NCI-H2196 treated with DMSO at 0.1 percent for 48 hours (cell line): ENCODE measurements at regions not wholly inside any gene's neighbourhood (a gene's known extent, or its start where the extent isn't known, plus 50 kb on each side); places are given as distances from the start of the nearest gene placed in this dataset.

ENCODE experiments used
- DNase-seq: peaks from one replicate; lab custom pipeline; 2025; ENCODE audit not compliant: unreplicated experiment; lab: John Stamatoyannopoulos, UW

DNA sequence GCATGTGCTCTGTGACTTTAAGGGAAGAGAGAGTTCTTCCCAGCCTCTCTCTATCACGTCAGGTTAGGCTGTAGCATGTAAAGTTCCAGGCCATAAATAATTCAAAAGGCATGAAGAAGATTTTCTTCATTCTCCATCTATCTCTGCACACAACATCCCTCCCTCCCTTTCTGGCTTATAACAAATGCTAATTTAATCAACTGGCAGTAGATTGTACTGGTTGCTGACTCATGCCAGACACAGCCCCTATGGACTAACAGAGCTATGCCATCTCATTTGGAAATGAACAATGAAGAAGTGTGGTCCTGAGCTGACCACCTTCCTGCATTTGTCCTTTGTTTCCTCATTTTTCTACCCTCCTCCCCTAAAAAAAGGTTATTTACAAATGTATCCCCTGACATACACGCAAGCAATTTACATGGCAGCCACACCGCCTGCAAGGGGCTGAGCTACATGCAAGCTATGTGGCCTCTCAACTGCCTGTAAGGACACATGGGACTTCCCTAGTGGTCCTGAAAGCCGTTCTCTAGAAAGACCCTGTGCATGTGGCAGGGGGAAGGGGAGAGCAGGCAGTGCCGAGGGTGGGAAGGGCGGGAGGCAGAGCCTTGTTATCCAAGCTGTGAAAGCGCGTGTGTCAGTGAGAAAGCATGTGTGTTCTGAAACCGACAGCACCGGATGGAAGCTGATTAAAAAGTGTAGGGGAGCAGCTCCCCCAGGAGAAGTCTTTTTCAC is 90.9 kb upstream of the KLF7 start:
- DNase-seq = no peak

DNA sequence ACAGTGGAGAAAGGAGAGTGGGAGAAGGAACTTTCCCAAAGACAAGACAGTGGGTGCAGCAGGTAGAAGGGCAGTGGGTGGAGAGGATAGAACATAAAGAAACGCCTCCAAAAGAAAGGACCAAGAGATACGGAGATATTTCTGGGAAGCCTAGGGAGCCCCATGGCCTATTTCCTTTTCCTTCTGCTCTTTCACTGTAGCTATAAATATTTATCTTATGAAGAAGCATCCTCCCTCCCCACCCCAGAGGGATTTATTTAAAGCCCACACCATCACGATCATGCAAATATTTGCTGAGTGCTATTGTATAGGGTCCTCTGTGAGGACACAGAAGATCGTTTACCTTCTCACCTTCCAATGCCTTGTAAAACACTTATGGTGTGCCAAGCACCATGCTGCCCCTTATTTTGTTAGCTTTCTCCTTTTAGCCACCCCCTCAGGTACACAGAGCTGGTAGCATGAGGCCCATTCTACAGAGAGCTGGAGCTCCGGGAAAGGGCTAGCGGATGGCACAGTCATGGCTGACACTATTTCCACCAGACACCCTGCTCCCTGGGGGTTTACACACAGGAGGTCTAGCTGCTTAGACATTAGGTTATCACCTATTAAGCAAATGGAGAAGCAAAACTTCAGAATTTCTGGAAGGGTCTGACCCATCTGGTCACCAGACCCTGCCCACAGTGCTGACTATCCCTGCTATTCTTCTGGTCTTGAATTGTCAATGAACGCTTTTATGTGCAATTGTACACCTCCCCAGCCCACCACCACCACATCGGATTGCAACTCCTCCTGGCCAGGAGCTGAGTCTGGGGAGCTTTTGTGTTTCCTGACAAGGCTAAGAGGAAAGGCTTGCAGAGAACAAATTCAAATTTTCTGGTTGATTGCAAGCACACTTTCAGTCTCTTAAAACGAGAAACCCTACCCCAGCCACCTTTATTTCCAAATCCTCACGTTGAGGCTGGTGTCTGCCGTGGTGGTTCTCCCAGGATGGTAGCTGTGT is 91.8 kb upstream of the KLF7 start:
- no peak for DNase-seq

DNA sequence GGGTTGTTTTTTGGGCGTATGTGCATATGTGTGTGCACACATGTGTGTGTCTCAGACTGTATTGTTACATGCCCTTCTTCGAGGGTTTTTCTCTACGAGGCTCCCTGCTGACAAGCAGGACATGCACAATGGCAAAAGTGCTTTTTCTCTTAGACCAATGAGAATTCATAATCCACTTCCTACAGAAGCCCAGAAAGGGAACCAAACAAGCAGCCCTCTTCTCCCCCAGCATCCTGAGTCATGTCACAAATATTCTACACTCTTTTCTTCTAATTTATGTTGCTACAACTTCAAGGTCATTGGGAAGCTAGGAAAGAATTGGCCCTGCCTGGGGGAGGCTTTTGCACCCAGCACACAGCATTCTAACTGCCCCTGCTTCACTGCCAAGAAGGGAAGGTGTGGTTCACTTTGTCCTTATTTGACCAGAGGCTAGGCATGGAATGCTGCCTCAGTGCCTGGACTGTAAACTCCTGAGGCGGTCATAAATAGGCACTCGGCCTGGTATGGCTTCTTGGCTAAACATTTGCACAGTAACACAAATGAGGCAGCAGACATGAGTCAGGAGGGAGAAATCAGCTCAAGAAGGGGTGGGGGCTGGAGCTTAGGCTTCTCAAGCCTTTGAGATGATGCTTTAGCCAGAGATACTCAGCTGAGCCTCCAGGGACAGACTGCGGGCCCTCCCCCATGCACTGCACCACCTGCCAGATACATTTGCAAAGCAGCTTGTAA is 92.7 kb upstream of the KLF7 start:
- peak; percentile 57 for DNase-seq

DNA sequence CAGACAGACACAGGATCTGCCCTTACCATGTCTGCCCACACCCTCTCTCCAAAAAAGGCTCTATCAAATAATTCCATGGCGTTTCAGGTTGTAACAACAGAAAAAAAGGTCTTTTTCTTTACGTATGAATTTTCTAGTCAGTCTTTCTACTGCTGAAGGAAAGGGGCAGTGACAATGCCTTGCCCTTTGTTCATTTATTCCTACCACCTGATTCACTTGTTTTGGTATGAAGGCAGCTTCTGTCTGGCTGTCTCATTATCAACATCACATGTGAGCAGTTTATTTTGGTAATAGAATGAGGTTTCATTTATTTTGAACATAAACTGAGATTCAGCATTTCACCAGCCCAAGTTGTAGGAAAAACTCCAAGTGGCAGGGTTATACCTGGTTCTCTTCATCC is 94.3 kb upstream of the KLF7 start:
- DNase-seq = no peak

DNA sequence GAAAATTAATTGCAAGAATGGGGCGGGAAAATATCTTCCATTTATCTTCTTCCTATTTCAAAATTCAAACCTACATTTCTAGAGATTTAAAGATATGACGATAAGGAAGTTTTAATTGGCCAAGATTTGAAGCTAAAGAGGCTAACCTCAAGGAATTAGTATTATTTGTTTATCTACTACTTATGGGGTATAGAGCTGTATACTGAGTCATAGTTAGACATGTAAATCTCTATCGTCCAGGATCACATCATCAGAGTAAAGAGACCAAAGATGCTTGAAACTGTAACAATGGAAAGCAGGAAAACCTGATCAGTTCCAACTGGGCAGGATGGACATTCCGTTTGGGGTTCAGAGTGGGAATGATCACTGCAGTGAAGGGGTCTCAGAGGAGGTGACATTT is 95.2 kb upstream of the KLF7 start:
- no peak for DNase-seq

DNA sequence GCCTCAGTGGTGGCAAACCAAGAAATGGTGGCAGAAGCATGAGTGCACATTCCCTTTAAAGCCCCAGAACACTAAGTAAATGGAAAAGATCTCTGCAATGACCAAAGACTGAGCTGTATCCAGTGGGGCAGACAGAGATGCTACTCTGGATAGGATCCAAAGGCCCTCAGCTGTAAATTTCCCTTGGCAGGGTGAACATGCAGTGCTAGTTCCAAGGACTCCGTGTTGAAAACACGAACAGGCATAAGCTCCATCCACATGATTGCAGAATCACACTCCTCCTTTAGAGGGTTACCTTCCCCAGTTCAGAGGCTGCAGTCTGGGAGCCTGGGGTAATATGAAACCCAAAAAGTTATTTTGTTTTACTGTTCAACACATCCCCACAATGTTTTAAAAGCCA is 98.6 kb upstream of the KLF7 start:
- no peak for DNase-seq

DNA sequence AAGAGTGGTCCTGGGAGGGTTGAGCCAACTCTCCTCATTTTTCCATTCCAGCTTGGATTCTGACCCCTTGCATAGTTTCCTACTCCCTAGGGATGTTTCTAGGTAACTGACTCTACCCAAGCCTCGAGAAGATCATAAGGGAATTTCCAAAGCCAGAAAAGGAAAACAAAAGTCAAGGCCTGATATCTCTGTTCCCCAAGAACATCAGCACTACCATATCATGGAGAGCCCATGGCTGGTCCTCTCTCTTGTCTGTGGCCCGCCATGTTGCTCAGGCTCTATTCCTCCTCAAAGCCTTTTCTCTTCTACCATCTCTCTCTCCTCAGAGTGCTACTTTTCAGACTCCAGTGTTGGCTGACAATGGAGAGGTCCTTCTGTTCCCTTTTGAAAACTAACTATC is 99.6 kb upstream of the KLF7 start:
- no peak for DNase-seq

DNA sequence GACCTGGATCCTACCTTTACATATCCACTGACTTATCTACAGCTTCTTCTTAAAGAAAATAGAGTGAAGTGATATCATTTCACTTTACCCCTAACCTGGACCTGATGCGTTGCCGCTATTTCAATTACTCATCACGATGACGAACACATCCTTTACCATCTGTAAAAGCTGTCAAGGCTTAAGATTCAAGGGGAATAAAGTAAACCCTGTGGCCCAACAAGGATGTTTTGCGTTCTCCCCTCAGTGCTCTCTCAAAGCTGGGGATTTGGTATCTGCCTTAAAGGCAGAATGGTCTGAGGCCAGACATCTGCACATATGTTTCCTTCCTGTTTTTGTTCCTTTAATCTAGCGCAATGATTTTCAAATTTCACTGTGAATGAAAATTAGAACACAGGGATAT is 100.1 kb upstream of the KLF7 start:
- DNase-seq = no peak

DNA sequence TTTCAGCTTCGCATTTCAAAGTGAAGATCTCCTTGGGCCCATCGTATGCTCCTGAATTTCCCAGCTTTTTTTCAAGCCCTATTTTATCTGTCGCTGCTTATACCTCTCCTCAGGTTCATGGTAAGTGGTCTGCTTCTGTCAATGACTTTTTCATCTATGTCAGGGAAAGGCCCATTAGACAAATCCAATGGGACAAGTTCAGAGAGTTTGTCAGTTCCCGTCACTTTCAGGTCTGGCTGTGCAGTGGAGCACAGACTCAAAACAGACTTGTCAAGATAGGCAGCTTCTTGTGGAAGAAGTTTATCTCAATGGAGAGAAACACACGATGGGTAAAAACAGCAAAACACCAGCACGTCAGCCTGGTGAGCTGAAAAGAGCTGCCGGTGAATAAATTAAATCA is 100.9 kb upstream of the KLF7 start:
- DNase-seq = no peak

DNA sequence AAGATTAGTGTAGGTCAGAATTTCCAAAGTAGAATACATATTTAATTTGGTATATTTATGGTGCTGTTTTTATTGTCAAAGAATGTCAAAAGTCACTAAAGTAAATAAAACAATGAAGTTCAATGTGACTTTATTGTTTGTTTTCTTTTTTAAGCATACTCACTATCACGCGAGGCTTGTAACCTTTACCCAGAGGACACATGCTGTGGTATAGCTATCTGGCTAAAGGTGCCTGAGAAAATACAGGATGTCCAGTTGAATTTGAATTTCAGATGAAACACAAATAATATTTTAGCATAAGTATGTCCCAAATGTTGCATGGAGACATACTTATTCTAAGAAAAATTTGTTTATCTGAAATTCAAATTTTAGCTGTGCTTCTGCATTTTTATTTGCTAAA is 103.3 kb upstream of the KLF7 start:
- no peak for DNase-seq

DNA sequence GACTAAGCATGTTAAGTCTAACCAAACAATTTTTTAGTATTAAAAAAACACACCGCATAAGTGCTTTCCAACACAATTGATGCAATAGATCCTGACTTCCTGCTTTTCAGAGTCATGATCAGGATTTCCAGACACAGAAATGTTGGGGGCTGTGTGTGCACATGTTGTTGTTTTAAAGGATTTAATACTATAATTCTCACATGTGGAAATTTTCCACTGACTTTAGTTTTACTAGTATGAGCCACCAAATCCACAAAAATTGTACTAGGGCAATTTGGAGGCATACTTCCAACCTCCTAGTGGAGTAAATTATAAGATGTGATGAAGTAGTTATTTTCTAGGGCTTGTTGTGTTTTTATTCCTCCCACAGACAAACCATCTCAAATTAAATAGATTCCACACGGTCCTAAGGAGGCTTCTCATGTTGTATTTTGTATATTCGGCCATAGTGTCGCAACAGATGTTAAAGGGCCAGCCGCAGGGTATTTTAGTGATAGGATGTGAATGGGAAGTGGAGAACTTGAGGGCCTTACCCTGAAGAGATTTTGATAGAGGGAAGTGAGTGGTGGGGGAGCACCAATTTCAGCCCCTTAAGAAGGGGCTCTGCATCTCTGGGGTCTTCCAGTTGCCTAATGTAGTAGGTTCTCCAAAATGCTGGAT is 108.9 kb upstream of the KLF7 start:
- no peak for DNase-seq

DNA sequence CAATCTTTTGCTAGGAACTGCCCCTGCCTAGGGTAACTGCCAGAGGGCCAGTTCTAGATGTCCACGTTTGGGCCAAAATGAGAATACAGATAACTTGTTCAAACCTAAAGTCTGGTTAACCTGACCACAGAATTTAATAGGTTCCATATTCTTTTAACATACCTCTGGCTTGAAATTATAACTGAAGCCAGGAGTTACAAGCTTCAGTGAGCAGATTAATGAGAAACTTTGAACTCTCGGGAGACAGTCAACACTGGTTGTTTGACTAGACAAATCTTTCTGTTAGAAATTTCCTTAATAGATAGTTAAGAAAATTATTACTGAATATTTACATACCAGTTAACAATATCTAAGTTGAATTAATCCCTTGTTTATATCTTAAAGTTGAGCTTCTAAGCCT is 110.0 kb upstream of the KLF7 start:
- no peak for DNase-seq

DNA sequence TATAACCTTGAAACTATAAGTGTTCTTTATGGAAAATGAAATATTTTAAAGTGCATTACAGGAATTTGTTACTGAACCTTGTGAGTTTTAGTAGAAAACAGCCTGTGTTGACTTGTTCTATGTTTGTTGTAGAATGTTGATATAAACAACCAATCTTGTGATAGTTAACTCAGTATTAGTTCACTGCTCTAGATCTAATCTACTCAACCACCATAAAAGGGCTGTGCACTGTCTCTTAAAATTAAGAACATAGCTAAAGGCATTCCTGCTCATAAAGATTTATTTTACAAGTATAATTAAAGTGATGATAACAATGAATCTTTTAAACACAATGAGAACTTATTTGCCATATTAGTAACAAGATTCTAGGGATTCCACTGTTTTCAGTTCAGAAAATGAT is 110.5 kb upstream of the KLF7 start:
- no peak for DNase-seq

DNA sequence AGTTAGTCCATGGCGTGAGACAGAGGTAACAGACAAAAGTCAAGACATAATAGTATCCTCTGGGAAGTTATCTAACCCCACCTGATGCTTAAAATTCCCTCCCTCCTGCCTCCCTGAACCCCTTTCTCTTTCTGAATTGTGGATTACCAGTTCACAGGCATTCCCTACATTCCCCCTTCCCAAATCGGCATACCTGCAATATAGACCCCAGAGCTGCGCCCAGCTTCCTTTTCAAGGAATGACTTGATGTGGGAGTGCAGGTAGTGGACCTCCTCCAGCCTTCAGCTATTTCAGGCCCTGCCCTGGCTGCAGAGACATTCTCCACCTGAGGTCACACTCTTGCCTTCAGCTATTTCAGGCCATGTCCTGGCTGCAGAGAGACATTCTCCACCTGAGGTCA is 111.1 kb upstream of the KLF7 start:
- no peak for DNase-seq

DNA sequence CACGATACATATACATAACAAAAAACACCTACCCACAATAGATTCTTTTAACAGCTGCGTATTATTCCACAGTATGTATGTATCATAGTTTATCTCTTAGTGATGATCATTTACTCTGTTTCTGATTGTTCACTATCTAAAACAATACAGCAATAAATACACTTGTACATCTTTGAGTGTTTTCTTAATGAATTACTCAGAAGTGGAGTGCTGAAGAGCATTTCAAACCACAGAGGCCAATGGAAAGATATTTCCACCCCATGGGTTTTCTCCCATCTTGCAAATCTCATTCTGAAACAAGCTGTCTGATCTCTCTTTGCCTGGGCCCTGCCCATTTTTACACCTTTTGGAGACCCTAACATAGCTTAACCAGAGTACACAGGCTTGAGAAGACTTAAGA is 113.8 kb upstream of the KLF7 start:
- DNase-seq = no peak

DNA sequence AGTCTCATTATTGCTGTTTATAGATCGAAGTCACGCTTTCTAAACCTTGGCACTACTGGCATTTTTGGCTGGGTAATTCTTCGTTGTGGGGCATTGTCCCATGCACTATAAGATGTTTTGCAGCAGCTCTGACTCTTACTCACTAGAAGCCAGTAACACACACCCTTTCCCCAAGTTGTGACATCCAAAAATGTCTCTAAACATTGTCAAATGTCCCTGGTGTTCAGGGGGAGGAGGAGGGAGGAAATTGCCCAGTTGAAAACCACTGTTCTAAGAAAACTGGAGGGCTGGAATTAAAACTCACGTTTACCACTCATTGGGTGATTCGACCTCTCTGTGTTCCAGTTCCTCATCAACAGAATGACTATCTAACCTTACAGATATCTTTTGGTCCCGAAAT is 115.7 kb upstream of the KLF7 start:
- DNase-seq = no peak

DNA sequence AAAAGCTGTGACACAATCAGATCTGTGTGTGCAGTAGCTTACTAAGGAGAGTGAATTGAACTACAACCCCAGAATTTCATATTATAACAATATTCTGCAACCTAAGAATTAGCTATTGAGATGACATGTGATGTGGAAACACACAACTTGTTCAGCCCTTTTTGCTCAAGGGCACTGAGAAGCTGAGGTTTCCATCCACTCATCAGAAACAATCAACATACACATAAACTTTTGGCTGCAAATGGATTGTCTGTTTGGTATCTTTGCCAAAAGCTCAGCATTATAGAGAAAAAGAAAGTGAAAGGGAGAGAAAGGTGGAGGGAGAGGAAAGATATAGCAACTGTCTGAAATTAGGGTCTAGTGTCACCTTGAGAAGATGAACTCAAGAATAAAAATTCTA is 117.2 kb upstream of the KLF7 start:
- no peak for DNase-seq

DNA sequence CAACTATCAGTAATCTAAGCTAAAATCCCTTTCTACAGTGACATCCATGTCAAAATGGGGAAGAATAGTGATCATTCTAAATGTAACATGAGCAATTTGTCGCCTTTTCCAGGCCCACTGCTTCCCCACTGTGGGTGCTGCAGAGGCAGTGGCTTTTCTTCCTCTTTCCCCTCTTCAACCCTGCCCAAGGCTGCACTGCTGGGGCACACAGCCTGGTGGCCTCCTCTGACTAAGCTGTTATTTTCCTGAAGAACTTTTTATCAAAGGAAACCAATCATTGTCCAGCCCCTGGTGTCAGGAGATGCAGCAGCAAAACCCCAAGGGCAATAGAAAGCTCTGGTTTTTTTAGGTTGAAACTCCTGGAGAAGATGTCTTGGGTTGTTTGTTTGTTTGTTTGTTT is 117.6 kb upstream of the KLF7 start:
- no peak for DNase-seq

DNA sequence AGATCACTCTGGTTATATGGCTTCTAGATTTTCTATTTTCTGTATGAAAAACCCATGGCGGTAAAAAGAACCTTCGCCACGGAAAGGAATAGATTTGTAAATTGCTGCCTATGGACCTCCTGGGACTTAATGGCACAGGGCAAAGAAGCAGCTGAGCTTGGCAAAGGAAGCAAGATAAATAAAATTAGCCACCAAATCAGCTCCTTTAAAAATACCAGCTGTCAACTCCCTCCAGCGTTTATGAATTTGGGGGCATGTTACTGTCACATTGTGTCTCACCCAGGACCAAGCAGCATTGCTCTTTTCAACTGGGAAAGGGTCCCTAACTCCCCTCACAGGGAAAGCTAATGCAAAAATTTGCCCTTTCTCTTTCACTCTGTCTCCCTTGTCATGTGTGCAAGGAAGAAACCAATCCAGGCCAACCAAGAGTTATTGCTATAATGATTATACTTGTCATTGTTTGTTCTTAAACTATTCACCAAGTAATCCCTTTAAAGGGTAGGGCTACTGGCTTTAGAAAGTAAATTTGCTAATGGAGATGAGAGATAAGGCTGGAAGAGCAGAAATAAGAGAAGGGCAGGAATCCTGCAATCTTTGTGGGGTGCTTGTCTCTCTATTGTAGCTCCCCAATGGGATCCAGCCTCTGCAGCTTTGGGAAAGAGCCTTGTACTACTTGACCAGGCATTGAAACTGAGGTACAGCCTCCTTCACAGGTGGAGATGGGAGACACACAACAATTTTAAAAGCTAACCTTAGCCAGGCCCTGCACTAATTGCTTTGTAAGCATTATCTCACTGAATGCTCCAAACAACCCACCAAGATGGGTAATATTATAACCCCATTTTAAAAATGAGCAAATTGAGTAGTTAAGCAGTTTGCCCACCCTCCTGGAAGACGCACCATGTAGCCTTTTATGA is 119.1 kb upstream of the KLF7 start:
- no peak for DNase-seq

DNA sequence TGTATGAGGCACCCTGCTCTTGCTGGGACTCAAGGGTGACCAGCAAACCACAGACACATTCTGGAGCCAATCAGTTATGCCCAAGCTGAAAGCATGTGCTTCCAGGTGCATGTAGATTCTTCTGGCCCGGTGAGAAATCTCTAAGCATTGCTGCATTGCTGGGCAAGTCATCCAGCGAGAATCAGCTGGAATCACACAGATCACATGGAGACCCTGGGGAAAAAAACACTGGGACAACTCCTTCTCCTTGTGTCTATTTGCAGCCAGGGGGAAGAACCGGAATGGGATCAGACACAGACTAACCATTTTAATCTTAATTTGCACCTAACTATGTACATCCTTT is 119.7 kb upstream of the KLF7 start:
- no peak for DNase-seq
